ENCODE measurements at regions not wholly inside any gene's neighbourhood (a gene's known extent, or its start where the extent isn't known, plus 50 kb on each side); places are given as distances from the start of the nearest gene placed in this dataset.

DNA sequence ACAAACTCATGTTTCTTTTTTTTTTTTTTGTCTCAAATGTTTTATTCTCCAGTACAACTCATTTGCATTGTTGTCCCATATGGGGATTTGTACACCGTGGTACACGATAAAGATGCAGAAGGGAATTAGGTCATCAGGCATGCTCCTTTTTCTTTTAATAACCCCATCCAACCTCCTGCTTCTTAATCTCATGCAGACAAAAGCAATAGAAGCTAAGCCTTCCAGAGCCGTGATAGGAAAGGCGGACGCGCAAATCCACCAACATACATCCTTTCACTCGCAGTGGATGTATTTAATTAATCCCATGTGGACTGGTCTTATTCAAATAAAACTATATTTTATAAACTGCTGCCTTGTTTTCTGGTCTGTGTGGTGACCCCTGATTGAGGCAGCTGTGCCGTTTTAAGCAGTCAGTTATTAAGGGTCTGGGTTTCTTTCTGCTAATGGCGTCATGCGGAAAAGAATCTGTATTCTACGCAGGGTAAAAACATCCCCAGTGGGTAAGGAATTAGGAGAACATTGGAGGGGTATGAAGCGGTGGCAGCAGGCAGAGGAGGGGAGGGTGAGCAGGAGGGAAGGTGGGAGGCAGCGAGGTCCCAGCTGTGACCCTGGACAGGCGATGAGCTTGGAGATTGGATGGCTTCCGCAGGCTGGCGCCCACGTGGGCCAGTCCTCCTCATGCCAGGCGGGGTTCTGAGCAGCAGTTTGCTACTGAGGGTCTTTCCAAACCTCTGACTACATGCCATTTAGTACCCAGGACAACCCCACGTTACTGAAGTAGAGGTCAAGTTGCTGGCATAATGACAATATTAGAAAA, 172.8 kb downstream of the LINC00237 start:
- no peak for DNase-seq

DNA sequence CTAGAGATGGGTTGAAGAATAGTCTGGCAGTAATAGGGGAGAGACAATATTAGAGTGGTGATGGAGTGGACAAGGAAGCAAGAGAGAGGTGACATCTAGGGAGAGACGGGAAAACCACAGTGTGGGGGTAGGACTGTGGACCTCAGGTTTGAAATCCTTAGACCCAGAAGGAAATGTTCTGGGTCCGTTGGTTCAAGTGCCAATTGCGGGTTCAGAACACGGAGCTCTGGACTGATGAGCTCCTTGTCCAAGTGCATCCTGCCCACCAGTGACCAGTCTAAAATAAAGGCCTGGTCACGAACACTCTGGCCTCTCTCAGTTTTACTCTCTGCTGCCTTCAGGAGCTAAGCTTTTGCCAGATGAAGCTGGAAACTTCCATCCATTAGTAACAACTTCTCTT, 174.0 kb downstream of the LINC00237 start:
- DNase-seq = no peak

DNA sequence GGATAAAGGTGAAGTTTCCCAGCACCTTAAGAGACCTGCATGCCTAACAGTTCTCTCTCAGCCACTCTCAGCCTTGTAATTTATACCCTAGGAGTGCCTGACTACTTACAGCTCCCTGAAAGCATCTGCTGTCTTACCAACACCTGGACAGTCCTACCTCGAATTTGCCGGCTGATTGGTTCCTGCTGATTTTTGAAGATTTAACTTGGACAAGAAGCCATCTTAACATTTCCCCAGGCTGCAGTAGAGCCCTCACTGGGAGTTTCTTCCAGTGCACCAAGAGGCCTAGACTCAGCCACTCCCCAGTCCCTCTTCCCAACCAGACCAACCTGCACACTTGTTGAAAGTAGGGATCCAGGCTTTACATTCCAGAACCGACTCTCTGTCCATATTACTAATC, 174.5 kb downstream of the LINC00237 start:
- no peak for DNase-seq

DNA sequence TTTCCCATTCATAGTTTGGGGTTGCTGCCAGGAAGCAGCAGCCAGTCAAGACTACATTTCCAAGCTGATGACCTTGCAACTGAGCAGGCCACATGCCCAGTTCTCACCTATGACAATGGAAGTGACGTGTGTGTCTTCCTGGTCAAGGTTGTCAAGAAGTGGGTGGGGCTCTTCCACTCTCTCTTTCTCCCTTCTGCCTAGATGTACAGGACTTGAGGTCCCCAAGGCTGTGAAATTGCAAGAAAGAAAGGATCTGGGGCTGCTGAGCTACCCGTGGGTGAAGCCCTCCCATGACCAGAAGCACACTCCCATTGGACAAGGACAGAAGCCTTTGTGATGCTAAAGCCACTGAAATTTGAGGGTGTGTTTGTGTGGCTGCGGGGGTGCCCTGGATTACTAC, 175.1 kb downstream of the LINC00237 start:
- DNase-seq = no peak

DNA sequence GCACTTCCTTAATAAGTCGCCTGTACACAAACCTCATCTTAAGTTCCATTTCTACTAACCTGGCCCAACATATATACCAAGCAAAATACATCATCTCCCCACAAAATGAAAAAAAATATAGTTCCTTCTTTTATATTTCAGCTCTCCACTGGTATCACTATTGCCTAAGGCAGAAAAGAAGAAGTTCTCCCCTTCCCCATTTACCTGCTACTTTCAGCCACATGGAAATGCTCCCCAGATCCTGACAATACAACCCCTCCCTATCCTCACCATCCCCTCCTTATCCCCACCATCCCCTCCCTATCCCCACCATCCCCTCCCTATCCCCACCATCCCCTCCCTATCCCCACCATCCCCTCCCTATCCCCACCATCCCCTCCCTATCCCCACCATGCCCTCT, 175.7 kb downstream of the LINC00237 start:
- DNase-seq = no peak

DNA sequence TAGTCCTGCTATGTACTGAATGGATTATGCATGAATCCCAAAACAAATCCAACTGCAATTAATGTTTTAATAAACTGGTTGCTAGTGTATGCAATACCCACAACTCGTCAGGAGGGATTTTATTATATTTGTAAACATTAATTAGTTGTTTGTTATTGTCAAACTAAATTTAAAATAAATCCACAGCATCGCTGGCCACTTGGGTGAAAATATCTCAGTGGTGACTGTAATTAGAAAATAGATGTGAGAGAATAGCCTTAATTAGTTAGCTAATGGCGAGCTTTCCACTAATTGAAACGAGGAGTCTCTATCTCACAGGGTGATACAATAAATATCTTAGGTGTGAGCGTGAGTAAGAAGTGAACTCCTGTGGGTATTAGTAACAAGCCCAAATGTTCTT, 176.8 kb downstream of the LINC00237 start:
- DNase-seq = no peak

DNA sequence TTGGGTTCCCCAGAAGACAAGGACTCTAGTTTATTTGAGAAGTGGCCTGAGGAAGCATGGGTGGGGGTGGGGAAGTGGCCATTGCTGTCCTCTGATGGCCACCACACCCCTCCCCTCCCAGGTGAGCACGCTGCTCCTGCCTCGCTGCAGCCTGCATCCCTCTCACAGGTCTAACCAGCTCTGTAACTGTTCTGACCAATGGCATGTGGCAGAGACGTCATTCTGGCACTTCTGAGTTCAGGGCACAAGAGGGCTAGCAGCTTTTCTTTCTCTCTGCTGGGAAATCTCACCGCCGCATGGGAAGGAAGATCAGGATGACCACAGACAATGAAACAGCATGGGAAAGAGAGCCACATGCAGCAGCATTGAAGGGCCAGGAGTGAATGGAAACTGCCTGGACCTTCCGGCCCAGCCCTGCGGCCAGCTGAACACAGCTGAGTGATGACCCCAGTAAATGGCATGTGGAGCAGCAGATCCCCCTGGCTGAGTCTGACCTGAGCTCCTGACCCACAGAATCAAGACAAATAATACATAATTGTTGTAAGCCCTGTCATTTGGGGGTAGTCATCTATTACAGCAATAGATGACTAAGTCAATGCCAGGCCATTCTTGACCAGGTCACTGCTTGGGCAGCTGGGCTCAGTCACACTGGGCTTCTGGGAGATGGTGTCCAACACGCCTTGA, 179.8 kb downstream of the LINC00237 start:
- no peak for DNase-seq

DNA sequence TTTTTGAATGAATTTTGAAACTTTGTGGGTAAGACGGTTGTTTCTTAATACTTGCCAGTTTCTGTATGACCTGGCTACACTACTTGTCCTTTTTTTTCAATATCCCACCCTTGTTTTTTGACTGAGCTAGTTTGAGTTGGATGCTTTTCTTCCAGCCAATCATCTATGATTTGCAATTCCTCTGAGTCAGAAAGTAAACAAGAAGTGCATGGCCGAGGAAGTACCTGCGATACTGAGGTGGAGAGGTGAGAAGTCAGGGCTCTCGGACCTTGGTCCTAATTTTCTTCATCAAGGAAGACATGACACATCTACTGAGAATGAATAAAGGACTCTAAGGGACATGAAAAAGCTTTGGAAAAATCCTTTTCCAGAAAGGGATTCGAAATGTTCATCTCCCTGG, 185.7 kb downstream of the LINC00237 start:
- no peak for DNase-seq

DNA sequence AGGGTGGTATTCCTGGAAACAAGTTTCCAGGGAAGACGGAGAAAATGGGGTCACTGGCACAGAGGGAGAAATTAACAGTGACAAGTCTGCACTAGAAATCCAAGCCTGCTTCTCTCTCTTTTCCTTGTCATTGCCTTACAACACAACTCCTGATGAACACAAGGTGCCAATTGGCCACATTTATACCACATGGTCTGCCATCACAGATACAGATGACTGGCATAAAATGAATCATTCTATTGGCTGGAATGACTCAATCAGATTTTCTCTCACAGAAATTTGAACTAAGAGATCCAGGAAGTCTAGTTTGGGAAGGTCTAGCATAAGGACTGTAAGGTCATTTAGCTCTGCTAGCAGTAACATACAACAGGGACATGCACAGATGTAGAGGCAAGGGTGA, 190.3 kb downstream of the LINC00237 start:
- no peak for DNase-seq

DNA sequence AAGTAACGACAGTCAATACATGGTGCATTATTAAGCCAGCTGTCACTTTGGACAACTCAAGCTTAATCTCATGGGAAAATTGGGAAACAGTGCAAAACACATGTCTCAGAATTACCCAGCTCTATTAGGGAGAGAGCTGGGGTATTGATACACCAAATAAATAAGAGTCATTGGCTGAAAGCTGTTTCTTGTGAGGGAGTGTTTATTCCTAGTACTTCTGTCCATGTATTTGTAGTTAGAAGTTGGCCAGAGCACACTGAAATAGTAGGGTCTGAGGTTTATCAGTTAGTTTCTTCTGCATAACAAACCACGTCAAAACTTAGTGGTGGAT, 192.0 kb upstream of the RALGAPA2 start:
- no peak for DNase-seq

DNA sequence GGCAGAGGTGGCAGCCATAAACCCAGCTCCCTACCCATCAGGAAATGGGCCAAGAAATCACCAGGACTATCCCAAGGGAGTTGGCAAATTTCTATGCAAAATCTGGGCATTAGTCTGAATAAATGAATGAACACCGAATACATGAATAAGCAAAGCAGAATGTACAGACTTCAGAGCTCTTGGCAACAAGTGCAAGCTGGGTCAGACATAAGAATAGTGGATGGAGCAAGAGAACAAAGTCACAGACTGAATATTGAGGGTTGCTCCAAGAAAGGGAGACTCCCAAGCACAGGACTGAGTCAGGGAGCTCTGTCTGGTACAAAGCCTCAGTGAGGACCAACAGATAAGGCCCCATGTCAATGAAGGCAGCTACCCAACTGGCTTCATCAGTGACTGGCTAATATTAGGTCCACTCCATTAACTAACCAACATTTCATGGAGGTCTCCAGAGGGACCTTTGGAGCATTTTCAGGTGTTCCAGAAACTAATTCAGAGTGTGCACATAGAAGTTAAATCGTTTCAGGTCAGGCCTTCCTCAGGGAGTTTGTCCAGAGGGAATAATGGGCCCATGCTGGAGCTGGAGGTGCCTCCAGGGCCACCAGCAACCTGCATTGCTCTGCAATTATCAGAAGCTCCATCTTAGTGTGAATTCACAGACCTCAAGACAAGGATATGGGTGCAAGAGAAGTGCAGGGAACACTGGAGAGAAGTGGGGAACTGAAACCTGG, 191.5 kb upstream of the RALGAPA2 start:
- no peak for DNase-seq

DNA sequence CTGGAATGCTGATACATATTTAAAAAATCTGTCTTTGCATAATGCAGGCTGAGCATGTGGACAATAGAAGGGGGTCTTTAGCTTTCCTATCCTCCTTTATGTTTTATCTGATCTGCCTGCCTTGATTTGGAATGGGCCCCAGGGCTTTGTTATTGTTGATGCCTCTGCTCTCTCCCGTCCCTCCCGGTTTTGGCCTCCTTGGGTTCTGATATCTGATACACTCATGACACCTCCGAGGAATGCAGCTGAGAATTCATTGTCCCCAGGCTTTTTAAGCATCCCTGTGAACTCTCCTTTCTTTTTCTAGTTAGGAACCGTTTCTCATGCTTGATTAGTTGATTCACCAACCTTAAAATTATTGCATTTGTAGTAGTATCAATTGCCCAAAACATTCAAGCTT, 185.5 kb upstream of the RALGAPA2 start:
- DNase-seq = peak; percentile 1

DNA sequence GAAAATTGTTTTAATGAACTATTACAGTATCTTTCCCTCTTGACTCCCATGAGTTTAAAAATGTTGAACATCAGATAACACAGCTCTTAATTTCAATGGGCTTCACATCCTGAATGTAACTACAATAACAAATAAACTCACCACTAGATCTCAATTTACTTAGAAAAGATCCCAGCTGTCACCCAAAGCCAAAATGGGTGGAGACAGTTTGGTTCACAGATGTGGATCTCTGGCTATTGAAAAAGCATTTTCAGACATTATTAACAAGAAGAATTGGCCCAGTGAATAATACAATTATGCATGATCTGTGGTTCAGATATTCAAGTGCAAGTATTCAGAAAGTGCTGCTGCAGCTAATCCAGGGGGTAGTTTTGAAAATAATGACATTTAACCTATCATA, 184.7 kb upstream of the RALGAPA2 start:
- peak; percentile 18 for DNase-seq

DNA sequence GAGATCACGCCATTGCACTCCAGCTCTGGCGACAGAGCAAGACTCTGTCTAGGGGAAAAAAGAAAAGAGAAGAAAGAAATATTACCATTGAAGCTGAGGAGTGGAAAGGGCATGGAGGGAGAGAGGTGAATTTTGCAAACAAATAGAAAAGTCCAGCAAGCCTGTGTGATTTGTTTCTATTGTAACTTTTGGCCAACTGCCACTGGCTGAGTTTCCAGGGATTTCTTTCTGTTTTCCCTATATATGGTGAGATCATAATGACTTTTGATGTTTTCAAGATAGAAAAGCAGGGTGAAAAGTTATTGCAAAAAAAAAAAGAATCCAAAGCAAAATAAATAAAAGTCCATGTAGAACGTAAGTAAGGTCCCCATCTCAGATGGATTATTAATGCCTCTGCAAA, 184.2 kb upstream of the RALGAPA2 start:
- DNase-seq = no peak

DNA sequence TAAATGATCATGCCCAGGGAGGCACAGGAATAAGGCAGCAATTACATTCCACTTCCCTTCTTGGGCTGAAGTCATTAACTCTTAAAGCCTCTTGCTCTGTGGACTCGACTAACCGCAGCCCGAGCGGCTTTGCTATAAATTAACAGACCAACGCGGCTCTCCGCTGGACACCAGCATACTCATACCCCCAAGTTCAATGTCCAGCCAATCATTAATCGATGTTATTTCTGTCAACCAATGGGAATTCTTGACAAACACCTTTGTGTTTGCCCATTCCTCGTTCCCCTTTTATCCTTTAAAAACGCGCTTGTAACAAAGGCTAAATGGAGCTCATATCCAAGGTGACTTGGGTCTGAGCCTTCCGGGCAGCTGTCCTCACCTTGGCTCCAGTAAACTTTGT, 183.1 kb upstream of the RALGAPA2 start:
- no peak for DNase-seq

DNA sequence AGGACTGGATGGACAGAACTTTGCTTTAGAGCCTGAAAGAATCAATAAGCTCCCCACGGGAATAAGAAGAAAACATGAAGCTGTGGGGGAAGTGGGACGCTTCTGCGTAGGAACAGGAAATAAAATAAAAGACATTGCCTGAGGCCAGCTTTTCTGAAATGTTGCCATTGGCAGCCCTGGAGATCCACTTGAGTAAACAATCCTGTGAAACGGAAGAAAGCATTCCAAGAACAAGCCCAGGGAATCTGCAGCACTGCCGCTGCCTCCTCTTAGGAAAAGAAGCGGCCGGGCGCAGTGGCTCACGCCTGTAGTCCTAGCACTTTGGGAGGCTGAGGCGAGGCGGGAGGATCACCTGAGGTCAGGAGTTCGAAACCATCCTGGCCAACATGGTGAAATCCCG, 182.3 kb upstream of the RALGAPA2 start:
- DNase-seq = no peak

DNA sequence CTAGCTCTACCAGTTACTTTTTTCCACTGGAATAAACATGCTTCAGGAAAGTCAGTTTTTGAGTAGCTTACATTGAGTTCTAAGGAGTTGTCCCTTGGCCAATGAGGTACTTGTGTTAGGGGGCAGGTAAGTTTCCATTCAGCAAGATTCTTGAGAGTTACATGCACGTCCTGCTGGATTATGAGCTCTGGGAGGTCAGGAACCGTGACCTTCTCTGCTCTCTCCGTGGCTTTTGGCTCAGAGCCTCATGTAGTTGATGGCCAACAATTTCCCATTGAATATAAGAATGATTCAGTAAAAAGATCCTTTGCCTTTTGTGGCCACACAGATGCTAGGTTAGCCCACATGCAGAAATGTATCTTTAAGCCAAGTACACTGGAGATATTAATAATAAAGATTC, 181.8 kb upstream of the RALGAPA2 start:
- no peak for DNase-seq

DNA sequence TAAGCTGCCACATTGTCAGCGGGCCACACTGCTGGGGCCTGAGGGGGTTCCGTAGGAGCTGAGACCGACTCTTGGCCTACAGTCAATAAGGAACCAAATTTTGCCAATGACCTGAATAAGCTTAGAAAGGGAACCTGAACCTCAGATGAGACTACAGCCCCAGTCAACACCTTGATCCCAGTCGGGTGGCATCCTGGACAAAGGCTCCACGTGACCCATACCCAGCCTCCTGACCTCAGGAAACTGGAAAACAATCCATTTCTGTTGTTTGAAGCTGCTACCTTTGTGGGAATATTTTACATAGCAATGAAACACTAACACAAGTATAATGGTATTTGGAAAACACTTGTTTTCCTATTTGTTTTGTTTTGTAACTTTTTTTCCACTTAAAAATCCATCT, 179.9 kb upstream of the RALGAPA2 start:
- DNase-seq = no peak

DNA sequence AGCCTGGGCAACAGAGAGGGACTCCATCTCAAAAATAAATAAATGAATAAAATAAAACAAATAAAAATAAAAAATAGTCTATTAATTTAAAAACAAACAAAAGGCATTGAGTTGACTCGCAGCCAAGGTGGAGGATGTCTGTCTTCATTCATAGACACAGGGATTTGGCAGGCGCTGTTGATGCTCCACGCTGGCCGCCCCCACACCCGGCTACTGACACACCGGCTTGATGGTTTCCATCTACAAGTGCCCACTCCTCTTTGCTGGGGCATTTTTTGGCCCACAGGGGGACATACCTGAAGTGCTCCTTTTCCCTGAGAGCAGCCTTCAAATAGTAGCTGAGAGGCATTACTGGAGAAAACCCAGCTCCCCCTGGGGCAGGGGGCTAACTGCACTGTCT, 178.3 kb upstream of the RALGAPA2 start:
- no peak for DNase-seq

DNA sequence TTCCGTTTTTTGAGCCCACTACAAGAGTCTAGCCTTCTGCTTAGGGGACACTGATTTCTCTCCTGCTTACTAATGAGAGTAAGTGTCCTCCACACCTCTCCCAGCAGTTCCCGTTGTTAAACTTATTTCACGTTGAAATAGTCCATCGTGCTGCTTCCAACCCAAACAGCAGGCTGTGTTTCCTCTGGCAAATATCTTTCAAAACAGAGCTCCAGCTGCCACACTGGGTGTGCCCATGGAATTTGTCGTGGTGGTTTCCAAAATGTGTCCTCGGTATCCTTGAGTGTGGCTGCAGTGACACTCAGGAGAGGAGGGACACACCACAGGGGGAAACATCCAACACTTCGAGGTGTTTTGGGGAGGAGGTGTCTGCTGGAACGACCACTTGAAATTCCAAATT, 176.5 kb upstream of the RALGAPA2 start:
- no peak for DNase-seq

DNA sequence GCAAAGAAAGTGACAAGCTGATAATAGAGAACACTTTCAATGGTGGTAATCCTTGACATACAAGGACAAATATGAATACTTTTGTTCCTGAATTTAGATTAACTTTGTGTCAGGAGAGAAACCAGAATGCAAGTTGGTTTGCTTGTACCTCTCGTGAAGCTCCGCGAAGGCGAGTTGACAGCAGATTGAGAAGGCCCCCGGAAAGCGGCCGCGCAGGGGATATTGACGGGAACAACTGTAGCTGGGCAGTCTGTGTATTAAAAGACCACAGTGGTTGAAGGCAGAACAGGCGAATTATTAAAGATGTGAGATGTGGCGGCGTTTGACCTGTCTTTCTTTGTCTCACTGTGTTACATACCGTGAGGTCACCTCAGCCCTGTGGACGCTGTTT, 175.8 kb upstream of the RALGAPA2 start:
- DNase-seq = no peak

DNA sequence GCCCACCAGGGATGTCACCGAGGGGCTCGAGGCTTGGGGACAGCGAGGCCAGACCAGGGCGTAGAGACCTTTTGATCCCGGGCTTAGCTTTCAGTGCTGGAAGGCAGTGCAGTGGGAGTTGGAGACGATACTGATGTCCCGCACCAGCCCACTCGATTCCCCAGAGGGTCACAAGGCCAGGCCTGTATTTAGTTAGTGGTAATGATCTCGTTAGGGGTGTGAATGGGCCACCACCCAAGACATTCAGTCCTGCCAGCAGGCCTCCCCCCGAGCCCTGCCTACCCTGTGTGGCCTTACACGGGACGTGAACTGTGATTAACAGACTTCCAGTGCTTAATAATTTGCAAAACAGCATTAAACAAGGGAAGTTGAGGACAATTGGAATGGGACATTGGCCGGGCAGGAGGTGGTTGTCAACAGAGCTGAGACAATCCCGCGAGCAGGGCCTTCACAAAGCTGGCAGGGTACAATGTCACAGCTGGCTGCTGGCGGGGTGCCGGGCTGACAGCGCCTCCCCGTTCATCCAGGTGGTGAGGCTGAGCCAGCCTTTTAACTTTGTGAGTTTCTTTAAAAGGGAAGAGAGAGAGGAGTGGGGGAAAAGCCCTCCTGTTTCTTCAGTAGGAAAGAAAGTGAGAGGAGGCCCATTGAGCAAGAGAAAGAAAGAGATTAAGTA, 175.3 kb upstream of the RALGAPA2 start:
- DNase-seq = peak; percentile 33

DNA sequence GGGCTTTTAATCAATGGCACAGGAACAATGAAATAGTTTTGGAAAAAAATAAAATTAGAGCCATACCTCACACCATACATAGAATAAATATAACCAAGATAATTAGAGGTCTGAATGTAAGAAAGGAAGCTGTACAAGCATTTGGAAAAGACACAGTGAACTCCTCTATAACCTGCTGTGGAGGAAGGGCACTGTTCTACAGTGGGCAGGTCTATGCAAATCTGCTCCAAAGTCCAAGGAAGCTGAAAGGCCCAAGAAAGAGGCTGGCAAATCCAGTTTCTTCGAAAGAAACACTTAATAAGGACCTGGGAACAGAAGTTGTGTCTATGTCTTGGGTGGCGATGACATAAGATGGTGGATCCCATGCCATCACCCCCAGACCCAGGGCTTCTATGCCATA, 169.4 kb upstream of the RALGAPA2 start:
- DNase-seq = no peak

DNA sequence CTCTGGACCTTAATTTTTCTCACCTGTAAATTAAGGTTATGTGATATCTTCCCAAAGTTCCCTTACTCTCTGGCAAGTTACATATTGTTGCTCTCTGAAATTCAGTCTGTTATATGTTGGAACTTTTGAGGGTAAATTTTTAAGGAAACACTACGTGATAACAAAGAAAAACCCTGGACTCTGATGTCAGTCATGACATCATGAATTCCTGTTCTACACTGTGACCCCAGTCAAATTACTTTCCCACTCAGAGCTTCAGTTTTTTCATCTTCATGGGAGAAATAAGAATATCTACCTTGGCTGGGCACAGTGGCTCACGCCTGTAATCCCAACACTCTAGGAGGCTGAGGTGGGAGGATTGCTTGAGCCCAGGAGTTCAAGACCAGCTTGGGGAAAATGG, 164.6 kb upstream of the RALGAPA2 start:
- DNase-seq = no peak

Data from NCI-H2171 (cell line).